Nephron (organoid): ENCODE measurements at regions not wholly inside any gene's neighbourhood (a gene's known extent, or its start where the extent isn't known, plus 50 kb on each side); places are given as distances from the start of the nearest gene placed in this dataset.
"Not testable (repeated sequence)": the region's sequence is repeated elsewhere in the genome, so short reads cannot be mapped to it uniquely, and the experiment has no call there.

Source experiments
- H3K27ac Mint-ChIP-seq, 3 experiments: 2 replicates each; pipeline ENCODE4 v1.8.0; 2020; ENCODE audit warnings: mixed read lengths in 3 of 3, mild to moderate bottlenecking in 2 of 3, moderate library complexity in 1 of 3
- H3K27me3 Mint-ChIP-seq: 2 replicates; pipeline ENCODE4 v1.8.0; 2021; ENCODE audit warnings: low read depth, mild to moderate bottlenecking, moderate library complexity, mixed read lengths
- H3K36me3 Mint-ChIP-seq: 2 replicates; pipeline ENCODE4 v1.8.0; 2020; ENCODE audit warnings: low read depth, mixed read lengths
- H3K4me1 Mint-ChIP-seq: 2 replicates; pipeline ENCODE4 v1.8.0; 2020; ENCODE audit warnings: mixed read lengths
- H3K4me3 Mint-ChIP-seq, 3 experiments: 2 replicates each; pipeline ENCODE4 v1.8.0; 2020; ENCODE audit warnings: mild to moderate bottlenecking in 3 of 3, mixed read lengths in 3 of 3, moderate library complexity in 2 of 3
- H3K9me3 Mint-ChIP-seq: 2 replicates; pipeline ENCODE4 v1.8.0; 2020; ENCODE audit warnings: mixed read lengths
- TF ChIP-seq, protein P1 (sequence below), 3 experiments: fragments of 200-600 bp; sonication (generic); IDR thresholded peaks; one replicate each; pipeline ENCODE4 v1.5.0; 2021; ENCODE audit warnings: antibody characterized with exemption in 3 of 3; ENCODE audit not compliant: unreplicated experiment in 3 of 3

DNA sequence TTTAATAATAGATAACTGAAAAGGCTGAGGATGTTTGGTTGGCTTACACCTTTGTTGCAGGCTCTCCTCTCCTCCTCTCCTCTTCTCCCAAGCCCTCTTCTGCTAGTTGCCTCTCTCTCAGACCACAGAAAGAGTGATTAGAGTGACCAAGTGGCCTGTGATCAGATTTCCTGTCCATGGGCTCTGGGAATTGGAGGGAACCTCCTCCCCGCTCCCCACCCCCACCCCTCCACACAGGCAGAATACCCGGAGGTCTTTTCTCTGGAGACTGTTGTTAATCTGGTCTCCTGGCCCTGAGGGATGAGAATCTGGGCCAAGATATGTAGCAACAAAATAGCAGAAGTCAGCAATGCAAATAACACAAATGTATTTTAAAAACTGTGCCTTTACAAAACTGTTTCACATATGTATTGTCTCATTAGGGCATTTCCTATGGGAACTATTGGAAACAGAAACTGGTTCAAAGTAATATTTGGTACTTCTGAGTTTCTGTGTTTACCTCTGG, 361.3 kb downstream of the NR2F1-AS1 start:
- Mint-ChIP-seq H3K27ac (peak overlapping the region in 2 of 3 experiments; percentile 51 to 59), H3K9me3 (no peaks in the 10 kb centered on the region)

DNA sequence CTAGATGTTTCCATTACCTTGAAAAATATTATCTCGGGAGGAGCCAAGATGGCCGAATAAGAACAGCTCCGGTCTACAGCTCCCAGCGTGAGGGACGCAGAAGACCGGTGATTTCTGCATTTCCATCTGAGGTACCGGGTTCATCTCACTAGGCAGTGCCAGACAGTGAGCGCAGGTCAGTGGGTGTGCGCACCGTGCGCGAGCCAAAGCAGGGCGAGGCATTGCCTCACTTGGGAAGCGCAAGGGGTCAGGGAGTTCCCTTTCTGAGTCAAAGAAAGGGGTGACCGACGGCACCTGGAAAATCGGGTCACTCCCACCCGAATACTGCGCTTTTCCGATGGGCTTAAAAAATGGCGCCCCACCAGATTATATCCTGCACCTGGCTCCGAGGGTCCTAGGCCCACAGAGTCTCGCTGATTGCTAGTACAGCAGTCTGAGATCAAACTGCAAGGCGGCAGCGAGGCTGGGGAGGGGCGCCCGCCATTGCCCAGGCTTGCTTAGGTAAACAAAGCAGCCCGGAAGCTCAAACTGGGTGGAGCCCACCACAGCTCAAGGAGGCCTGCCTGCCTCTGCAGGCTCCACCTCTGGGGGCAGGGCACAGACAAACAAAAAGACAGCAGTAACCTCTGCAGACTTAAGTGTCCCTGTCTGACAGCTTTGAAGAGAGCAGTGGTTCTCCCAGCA, 367.8 kb downstream of the NR2F1-AS1 start:
- not testable (repeated sequence) for H3K4me3 Mint-ChIP-seq, H3K27ac Mint-ChIP-seq, H3K27me3 Mint-ChIP-seq, H3K36me3 Mint-ChIP-seq, H3K9me3 Mint-ChIP-seq
- peaks cover 16% of the 10 kb centered on the region for H3K4me1 Mint-ChIP-seq

More for the DNA sequence above, 361.3 kb downstream of the NR2F1-AS1 start:
- TF ChIP-seq, protein P1, sequence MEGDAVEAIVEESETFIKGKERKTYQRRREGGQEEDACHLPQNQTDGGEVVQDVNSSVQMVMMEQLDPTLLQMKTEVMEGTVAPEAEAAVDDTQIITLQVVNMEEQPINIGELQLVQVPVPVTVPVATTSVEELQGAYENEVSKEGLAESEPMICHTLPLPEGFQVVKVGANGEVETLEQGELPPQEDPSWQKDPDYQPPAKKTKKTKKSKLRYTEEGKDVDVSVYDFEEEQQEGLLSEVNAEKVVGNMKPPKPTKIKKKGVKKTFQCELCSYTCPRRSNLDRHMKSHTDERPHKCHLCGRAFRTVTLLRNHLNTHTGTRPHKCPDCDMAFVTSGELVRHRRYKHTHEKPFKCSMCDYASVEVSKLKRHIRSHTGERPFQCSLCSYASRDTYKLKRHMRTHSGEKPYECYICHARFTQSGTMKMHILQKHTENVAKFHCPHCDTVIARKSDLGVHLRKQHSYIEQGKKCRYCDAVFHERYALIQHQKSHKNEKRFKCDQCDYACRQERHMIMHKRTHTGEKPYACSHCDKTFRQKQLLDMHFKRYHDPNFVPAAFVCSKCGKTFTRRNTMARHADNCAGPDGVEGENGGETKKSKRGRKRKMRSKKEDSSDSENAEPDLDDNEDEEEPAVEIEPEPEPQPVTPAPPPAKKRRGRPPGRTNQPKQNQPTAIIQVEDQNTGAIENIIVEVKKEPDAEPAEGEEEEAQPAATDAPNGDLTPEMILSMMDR (IDR thresholded peaks at IDR 0.05; ENCODE audit: unreplicated experiment in 3 of 3) = no peak
- H3K4me3 Mint-ChIP-seq = no peak overlapping the region
- no peaks in the 10 kb centered on the region for H3K27me3 Mint-ChIP-seq
- peaks cover 9% of the 10 kb centered on the region for H3K4me1 Mint-ChIP-seq
- no peaks in the 10 kb centered on the region for H3K36me3 Mint-ChIP-seq

DNA sequence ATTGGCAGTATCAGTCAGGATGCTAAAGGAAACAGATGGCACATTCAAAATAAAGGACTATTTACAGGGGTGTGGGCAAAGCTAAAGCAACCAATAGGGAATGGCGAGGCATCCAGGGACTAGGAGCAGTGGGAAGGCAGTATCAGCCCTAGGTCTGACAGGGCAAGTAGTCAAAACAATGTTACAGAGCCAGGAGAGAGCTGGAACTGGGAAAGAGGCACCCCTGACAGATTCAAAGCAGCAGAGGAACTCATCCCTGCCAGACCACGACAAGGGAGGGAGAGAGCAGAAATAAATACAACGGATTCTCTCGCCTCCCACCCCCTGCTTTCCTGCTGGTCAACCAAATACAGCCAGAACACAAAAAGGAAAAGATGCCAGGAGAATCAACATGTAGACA, 371.5 kb downstream of the NR2F1-AS1 start:
- TF ChIP-seq, protein P1 (IDR thresholded peaks at IDR 0.05; ENCODE audit: unreplicated experiment in 3 of 3) = no peak
- H3K9me3 Mint-ChIP-seq = no peaks in the 10 kb centered on the region
- H3K36me3 Mint-ChIP-seq = no peaks in the 10 kb centered on the region
- no peaks in the 10 kb centered on the region for H3K27me3 Mint-ChIP-seq
- H3K27ac Mint-ChIP-seq = peak overlapping the region; percentile 97 to 98 (median 97)
- H3K4me1 Mint-ChIP-seq = peaks cover 48% of the 10 kb centered on the region
- H3K4me3 Mint-ChIP-seq = no peak overlapping the region

DNA sequence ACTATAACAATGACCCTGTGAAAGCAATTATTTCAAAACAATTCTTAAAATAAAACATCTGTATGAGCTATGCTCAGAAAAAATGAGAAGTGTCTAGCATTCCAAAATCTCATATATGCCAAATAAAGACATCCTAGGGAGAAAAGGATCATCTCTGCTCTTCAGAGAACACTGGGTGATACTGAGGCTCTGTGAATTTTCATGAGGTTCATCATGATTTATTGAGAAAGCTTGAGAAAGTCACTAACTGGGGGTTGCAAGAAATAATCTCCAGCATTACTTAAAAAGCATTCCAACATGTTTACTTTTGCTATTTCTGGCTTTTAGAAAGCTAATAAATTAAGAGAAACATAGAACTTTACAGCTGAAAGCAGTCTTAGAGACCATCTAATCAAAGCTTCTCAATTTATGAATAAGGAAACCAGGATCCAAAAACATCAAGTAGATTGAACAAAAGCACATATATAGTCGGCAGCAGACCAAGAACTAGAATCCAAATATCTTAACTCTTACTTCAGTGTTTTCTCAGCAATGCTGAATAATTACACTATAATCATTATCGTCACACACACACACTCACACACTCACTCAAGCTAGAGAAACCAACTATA, 372.8 kb downstream of the NR2F1-AS1 start:
- H3K9me3 Mint-ChIP-seq = no peaks in the 10 kb centered on the region
- H3K36me3 Mint-ChIP-seq = no peaks in the 10 kb centered on the region
- peak overlapping the region; percentile 97 to 98 (median 97) for H3K27ac Mint-ChIP-seq
- peaks cover 48% of the 10 kb centered on the region for H3K4me1 Mint-ChIP-seq
- peak overlapping the region in 2 of 3 experiments; percentile 13 to 56 for H3K4me3 Mint-ChIP-seq
- no peaks in the 10 kb centered on the region for H3K27me3 Mint-ChIP-seq
- TF ChIP-seq, protein P1 (IDR thresholded peaks at IDR 0.05; ENCODE audit: unreplicated experiment in 3 of 3) = no peak

DNA sequence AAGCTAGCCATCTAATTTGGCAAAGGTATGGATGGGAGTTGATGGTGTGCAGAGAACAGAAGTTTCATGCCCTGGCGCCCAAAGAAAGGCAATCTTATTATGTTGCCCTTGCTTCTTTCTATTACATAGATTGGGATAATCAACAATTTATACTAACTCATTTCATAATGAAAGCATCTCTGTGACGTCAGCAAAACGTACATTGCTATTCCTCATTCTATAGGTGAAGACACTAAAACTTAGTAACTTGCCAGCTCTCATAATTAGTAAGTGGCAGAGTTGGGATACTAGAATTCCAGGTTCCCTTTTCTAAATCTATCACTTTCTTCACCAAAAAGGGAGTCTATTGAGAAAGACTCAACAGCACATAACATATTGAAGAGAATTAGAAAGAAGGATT, 374.8 kb downstream of the NR2F1-AS1 start:
- Mint-ChIP-seq H3K36me3 (no peaks in the 10 kb centered on the region), H3K4me1 (peaks cover 48% of the 10 kb centered on the region)
- TF ChIP-seq, protein P1 (IDR thresholded peaks at IDR 0.05; ENCODE audit: unreplicated experiment in 3 of 3) = no peak

DNA sequence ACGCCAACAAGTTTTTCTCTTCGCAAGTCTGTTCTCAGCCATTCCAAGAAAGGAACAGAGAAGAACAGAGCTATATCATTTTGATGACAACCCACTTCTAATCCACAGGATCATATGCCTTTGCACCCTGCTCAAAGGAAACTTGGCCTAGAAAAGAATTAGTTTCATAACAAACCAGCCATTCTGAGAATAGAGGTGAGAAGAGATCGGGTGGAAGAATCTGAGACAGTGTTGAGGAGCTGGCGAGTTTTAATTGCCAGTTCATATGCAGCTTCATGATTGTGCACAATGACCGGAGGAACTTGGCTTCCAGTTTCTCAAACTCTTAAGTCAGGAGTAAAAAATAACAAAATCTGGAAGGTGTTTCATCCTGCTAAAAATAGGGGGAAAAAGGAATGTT, 380.0 kb downstream of the NR2F1-AS1 start:
- H3K27me3 Mint-ChIP-seq = no peaks in the 10 kb centered on the region
- no peak overlapping the region for H3K4me3 Mint-ChIP-seq
- no peaks in the 10 kb centered on the region for H3K36me3 Mint-ChIP-seq
- TF ChIP-seq, protein P1 (IDR thresholded peaks at IDR 0.05; ENCODE audit: unreplicated experiment in 3 of 3) = no peak
- H3K9me3 Mint-ChIP-seq = peaks cover 7% of the 10 kb centered on the region
- H3K4me1 Mint-ChIP-seq = peaks cover 9% of the 10 kb centered on the region
- peak overlapping the region in 2 of 3 experiments; percentile 5 to 19 for H3K27ac Mint-ChIP-seq

More for the DNA sequence above, 374.8 kb downstream of the NR2F1-AS1 start:
- no peaks in the 10 kb centered on the region for H3K27me3 Mint-ChIP-seq
- H3K27ac Mint-ChIP-seq = peak overlapping the region; percentile 97 to 98 (median 97)
- H3K4me3 Mint-ChIP-seq = no peak overlapping the region
- no peaks in the 10 kb centered on the region for H3K9me3 Mint-ChIP-seq
